Liver (tissue), 3 donors: ENCODE measurements at regions not wholly inside any gene's neighbourhood (a gene's known extent, or its start where the extent isn't known, plus 50 kb on each side); places are given as distances from the start of the nearest gene placed in this dataset.

Experiments
- CTCF ChIP-seq: fragments of 150-350 bp; IDR thresholded peaks from 2 replicates; pipeline ENCODE4 v1.5.1; 2017; ENCODE audit warnings: improper control_type of control experiment, low read depth, low read length; ENCODE audit not compliant: missing input control
- EGR1 ChIP-seq, 2 donors: IDR thresholded peaks; 2 replicates each; pipeline ENCODE4 v1.6.1; 2016 to 2018; ENCODE audit warnings: antibody characterized with exemption in 2 of 2, low read depth in 2 of 2
- FOXA1 ChIP-seq: IDR thresholded peaks from 2 replicates; pipeline ENCODE4 v1.6.1; 2016; ENCODE audit warnings: antibody characterized with exemption
- GABPA ChIP-seq, 2 donors: IDR thresholded peaks in 1 of 2; conservative IDR thresholded peaks in 1 of 2; 2 replicates each; pipeline ENCODE4 v1.6.1; 2016; ENCODE audit warnings: antibody characterized with exemption in 2 of 2, mild to moderate bottlenecking in 1 of 2, moderate library complexity in 1 of 2
- HNF4G ChIP-seq: IDR thresholded peaks from 2 replicates; pipeline ENCODE4 v1.6.1; 2016; ENCODE audit warnings: antibody characterized with exemption
- JUND ChIP-seq, 2 donors: IDR thresholded peaks; 2 replicates each; pipeline ENCODE4 v1.6.1; 2016; ENCODE audit warnings: antibody characterized with exemption in 2 of 2
- MAX ChIP-seq: IDR thresholded peaks from 2 replicates; pipeline ENCODE4 v1.6.1; 2016; ENCODE audit warnings: antibody characterized with exemption
- RAD21 ChIP-seq, 2 donors: IDR thresholded peaks; 2 replicates each; pipeline ENCODE4 v1.6.1; 2016; ENCODE audit warnings: antibody characterized with exemption in 2 of 2, mild to moderate bottlenecking in 2 of 2
- SP1 ChIP-seq: IDR thresholded peaks from 2 replicates; pipeline ENCODE4 v1.6.1; 2018; ENCODE audit warnings: antibody characterized with exemption, mild to moderate bottlenecking
- YY1 ChIP-seq: IDR thresholded peaks from 2 replicates; pipeline ENCODE4 v1.6.1; 2016; ENCODE audit warnings: antibody characterized with exemption, mild to moderate bottlenecking
- TF ChIP-seq, protein P1 (sequence below): IDR thresholded peaks from 2 replicates; pipeline ENCODE4 v1.6.1; 2016; ENCODE audit warnings: antibody characterized with exemption, mild to moderate bottlenecking
- donor health status: healthy.
- donor health status: healthy.

GRCh38 chr1:199580300-199580699, 447.2 kb upstream of the NR5A2 start:
- TF ChIP-seq CTCF = no peak
- TF ChIP-seq, protein P1, sequence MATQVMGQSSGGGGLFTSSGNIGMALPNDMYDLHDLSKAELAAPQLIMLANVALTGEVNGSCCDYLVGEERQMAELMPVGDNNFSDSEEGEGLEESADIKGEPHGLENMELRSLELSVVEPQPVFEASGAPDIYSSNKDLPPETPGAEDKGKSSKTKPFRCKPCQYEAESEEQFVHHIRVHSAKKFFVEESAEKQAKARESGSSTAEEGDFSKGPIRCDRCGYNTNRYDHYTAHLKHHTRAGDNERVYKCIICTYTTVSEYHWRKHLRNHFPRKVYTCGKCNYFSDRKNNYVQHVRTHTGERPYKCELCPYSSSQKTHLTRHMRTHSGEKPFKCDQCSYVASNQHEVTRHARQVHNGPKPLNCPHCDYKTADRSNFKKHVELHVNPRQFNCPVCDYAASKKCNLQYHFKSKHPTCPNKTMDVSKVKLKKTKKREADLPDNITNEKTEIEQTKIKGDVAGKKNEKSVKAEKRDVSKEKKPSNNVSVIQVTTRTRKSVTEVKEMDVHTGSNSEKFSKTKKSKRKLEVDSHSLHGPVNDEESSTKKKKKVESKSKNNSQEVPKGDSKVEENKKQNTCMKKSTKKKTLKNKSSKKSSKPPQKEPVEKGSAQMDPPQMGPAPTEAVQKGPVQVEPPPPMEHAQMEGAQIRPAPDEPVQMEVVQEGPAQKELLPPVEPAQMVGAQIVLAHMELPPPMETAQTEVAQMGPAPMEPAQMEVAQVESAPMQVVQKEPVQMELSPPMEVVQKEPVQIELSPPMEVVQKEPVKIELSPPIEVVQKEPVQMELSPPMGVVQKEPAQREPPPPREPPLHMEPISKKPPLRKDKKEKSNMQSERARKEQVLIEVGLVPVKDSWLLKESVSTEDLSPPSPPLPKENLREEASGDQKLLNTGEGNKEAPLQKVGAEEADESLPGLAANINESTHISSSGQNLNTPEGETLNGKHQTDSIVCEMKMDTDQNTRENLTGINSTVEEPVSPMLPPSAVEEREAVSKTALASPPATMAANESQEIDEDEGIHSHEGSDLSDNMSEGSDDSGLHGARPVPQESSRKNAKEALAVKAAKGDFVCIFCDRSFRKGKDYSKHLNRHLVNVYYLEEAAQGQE = no peak
- TF ChIP-seq GABPA (IDR thresholded peaks at IDR 0.05 in 1 of 2, conservative IDR thresholded peaks at IDR 0.05 in 1 of 2) = no peak
- no peak for TF ChIP-seq JUND (IDR thresholded peaks at IDR 0.05)
- TF ChIP-seq YY1 = no peak
- TF ChIP-seq EGR1 (IDR thresholded peaks at IDR 0.05; ENCODE audit: low read depth in 2 of 2) = no peak
- TF ChIP-seq SP1 = no peak
- no peak for TF ChIP-seq FOXA1
- TF ChIP-seq MAX = no peak
- TF ChIP-seq RAD21 (IDR thresholded peaks at IDR 0.05) = no peak
- TF ChIP-seq HNF4G = no peak
